ENCODE measurements at regions not wholly inside any gene's neighbourhood (a gene's known extent, or its start where the extent isn't known, plus 50 kb on each side); places are given as distances from the start of the nearest gene placed in this dataset.

- DNase-seq (ENCODE audit: low spot score), result no peak
Observed at GRCh38 chr21:16751695-16752474, 761.0 kb upstream of the CXADR start.

GRCh38 chr21:16752475-16752857 is 760.4 kb upstream of the CXADR start:
- no peak for DNase-seq (ENCODE audit: low spot score)

- DNase-seq (ENCODE audit: low spot score), result no peak
Observed at GRCh38 chr21:16755061-16755460, 757.8 kb upstream of the CXADR start.

GRCh38 chr21:16767201-16767600 is 745.6 kb upstream of the CXADR start:
- DNase-seq (ENCODE audit: low spot score), result no peak

- no peak for DNase-seq (ENCODE audit: low spot score)
Observed at GRCh38 chr21:16768096-16768495, 744.7 kb upstream of the CXADR start.

- no peak for DNase-seq (ENCODE audit: low spot score)
Observed at GRCh38 chr21:16770266-16770665, 742.6 kb upstream of the CXADR start.

- DNase-seq (ENCODE audit: low spot score), result peak; percentile 27
Observed at GRCh38 chr21:16773206-16773605, 739.6 kb upstream of the CXADR start.

GRCh38 chr21:16775076-16775475 is 737.8 kb upstream of the CXADR start:
- DNase-seq (ENCODE audit: low spot score), result no peak

- DNase-seq (ENCODE audit: low spot score), result no peak
Observed at GRCh38 chr21:16777041-16777720, 735.7 kb upstream of the CXADR start.

GRCh38 chr21:16788584-16788983 is 724.3 kb upstream of the CXADR start:
- DNase-seq (ENCODE audit: low spot score), result no peak

- no peak for DNase-seq (ENCODE audit: low spot score)
Observed at GRCh38 chr21:16789636-16790035, 723.2 kb upstream of the CXADR start.

GRCh38 chr21:16792101-16792500 is 720.7 kb upstream of the CXADR start:
- no peak for DNase-seq (ENCODE audit: low spot score)

- peak; percentile 78 for DNase-seq (ENCODE audit: low spot score)
Observed at GRCh38 chr21:16794950-16795349, 717.9 kb upstream of the CXADR start.

- no peak for DNase-seq (ENCODE audit: low spot score)
Observed at GRCh38 chr21:16796776-16797175, 716.1 kb upstream of the CXADR start.

- DNase-seq (ENCODE audit: low spot score), result no peak
Observed at GRCh38 chr21:16797540-16797939, 715.3 kb upstream of the CXADR start.

GRCh38 chr21:16797966-16798365 is 714.9 kb upstream of the CXADR start:
- DNase-seq (ENCODE audit: low spot score), result no peak

- no peak for DNase-seq (ENCODE audit: low spot score)
Observed at GRCh38 chr21:16800536-16801275, 712.1 kb upstream of the CXADR start.

- DNase-seq (ENCODE audit: low spot score), result no peak
Observed at GRCh38 chr21:16811011-16811410, 701.8 kb upstream of the CXADR start.

- DNase-seq (ENCODE audit: low spot score), result no peak
Observed at GRCh38 chr21:16811970-16812369, 700.9 kb upstream of the CXADR start.

- DNase-seq (ENCODE audit: low spot score), result no peak
Observed at GRCh38 chr21:16815243-16815642, 697.6 kb upstream of the CXADR start.

- peak; percentile 18 for DNase-seq (ENCODE audit: low spot score)
Observed at GRCh38 chr21:16821588-16821987, 691.3 kb upstream of the CXADR start.

GRCh38 chr21:16829532-16829931 is 683.3 kb upstream of the CXADR start:
- DNase-seq (ENCODE audit: low spot score), result no peak

GRCh38 chr21:16832791-16833190 is 680.1 kb upstream of the CXADR start:
- no peak for DNase-seq (ENCODE audit: low spot score)
